GM11168 (cell line): ENCODE measurements at regions not wholly inside any gene's neighbourhood (a gene's known extent, or its start where the extent isn't known, plus 50 kb on each side); places are given as distances from the start of the nearest gene placed in this dataset.

Experiments used
- in situ Hi-C: fragments of 300-500 bp; cut with MboI; formaldehyde crosslinking; loops from one replicate; pipeline ENCODE4 v1.12.0; 2022; ENCODE audit warnings: low sequenced_read_pairs; ENCODE audit not compliant: unreplicated experiment

GRCh38 chr4:23219779-23220408, 527.2 kb downstream of the GBA3 start:
- in situ Hi-C loops = no loop called here

GRCh38 chr4:23213198-23213597, 520.5 kb downstream of the GBA3 start:
- in situ Hi-C loops = no loop called here

GRCh38 chr4:23212558-23212957, 519.8 kb downstream of the GBA3 start:
- in situ Hi-C loops = no loop called here

- in situ Hi-C loops = no loop called here
Observed at GRCh38 chr4:23207059-23207458, 514.3 kb downstream of the GBA3 start.

GRCh38 chr4:23202712-23203247, 510.0 kb downstream of the GBA3 start:
- in situ Hi-C loops = no loop called here

GRCh38 chr4:23194751-23195150, 502.0 kb downstream of the GBA3 start:
- in situ Hi-C loops = no loop called here

GRCh38 chr4:23174179-23174578, 481.4 kb downstream of the GBA3 start:
- in situ Hi-C loops = no loop called here

- in situ Hi-C loops = no loop called here
Observed at GRCh38 chr4:23171976-23172375, 479.2 kb downstream of the GBA3 start.

- in situ Hi-C loops = no loop called here
Observed at GRCh38 chr4:23169608-23170311, 477.0 kb downstream of the GBA3 start.

GRCh38 chr4:23166919-23167318, 474.2 kb downstream of the GBA3 start:
- in situ Hi-C loops = no loop called here

- in situ Hi-C loops = no loop called here
Observed at GRCh38 chr4:23166407-23166806, 473.7 kb downstream of the GBA3 start.

- in situ Hi-C loops = no loop called here
Observed at GRCh38 chr4:23165669-23166068, 472.9 kb downstream of the GBA3 start.

GRCh38 chr4:23163647-23164436, 471.1 kb downstream of the GBA3 start:
- in situ Hi-C loops = no loop called here

- in situ Hi-C loops = no loop called here
Observed at GRCh38 chr4:23162275-23162674, 469.5 kb downstream of the GBA3 start.

- in situ Hi-C loops = no loop called here
Observed at GRCh38 chr4:23161787-23162186, 469.1 kb downstream of the GBA3 start.

GRCh38 chr4:23153076-23153475, 460.3 kb downstream of the GBA3 start:
- in situ Hi-C loops = no loop called here

- in situ Hi-C loops = loop anchor here (25.0 kb wide), 1 partner anchor 1262 kb away; no protein-coding TSS in a partner anchor
Observed at GRCh38 chr4:23149815-23150214, 457.1 kb downstream of the GBA3 start.

GRCh38 chr4:23144707-23145106, 452.0 kb downstream of the GBA3 start:
- in situ Hi-C loops = loop anchor here (25.0 kb wide), 1 partner anchor 1268 kb away; no protein-coding TSS in a partner anchor

GRCh38 chr4:23135792-23136645, 443.3 kb downstream of the GBA3 start:
- in situ Hi-C loops = loop anchor here (25.0 kb wide), 1 partner anchor 1276 kb away; no protein-coding TSS in a partner anchor

GRCh38 chr4:23134331-23134730, 441.6 kb downstream of the GBA3 start:
- in situ Hi-C loops = loop anchor here (25.0 kb wide), 1 partner anchor 1278 kb away; no protein-coding TSS in a partner anchor
